ENCODE measurements at regions not wholly inside any gene's neighbourhood (a gene's known extent, or its start where the extent isn't known, plus 50 kb on each side); places are given as distances from the start of the nearest gene placed in this dataset.

GRCh38 chr6:79775222-79775621, 144.1 kb downstream of the SH3BGRL2 start:
- no peak overlapping the region for H3K27ac ChIP-seq
- TF ChIP-seq, protein P1, sequence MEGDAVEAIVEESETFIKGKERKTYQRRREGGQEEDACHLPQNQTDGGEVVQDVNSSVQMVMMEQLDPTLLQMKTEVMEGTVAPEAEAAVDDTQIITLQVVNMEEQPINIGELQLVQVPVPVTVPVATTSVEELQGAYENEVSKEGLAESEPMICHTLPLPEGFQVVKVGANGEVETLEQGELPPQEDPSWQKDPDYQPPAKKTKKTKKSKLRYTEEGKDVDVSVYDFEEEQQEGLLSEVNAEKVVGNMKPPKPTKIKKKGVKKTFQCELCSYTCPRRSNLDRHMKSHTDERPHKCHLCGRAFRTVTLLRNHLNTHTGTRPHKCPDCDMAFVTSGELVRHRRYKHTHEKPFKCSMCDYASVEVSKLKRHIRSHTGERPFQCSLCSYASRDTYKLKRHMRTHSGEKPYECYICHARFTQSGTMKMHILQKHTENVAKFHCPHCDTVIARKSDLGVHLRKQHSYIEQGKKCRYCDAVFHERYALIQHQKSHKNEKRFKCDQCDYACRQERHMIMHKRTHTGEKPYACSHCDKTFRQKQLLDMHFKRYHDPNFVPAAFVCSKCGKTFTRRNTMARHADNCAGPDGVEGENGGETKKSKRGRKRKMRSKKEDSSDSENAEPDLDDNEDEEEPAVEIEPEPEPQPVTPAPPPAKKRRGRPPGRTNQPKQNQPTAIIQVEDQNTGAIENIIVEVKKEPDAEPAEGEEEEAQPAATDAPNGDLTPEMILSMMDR (conservative IDR thresholded peaks at IDR 0.05) = no peak

- TF ChIP-seq, protein P1 (conservative IDR thresholded peaks at IDR 0.05) = no peak
- no peak overlapping the region for H3K27ac ChIP-seq
Measured at GRCh38 chr6:79764747-79765146, 133.6 kb downstream of the SH3BGRL2 start.

DNA sequence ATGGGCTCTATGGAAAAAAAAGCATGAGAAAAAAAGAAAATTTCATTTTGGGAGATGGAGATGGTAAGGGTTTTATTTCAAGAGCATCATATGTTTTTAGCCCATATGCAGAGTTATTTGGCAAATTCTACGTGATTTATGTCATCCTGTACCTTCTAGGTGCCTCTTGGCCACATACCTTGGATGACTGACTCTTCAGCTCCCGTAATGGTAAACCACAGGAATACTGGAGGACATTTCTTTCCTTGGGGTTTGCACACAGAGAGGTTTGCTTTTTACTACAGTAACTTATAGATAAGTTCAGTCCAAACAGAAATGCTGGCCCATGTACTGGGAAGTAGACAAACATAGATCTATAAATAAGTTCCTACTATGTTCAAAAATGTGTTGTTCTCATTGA, 132.2 kb downstream of the SH3BGRL2 start:
- H3K27ac ChIP-seq = no peak overlapping the region
- TF ChIP-seq, protein P1 (conservative IDR thresholded peaks at IDR 0.05) = no peak

- no peak overlapping the region for H3K27ac ChIP-seq
- TF ChIP-seq, protein P1 (conservative IDR thresholded peaks at IDR 0.05) = peak; percentile 69
Measured at GRCh38 chr6:79762370-79762769, 131.2 kb downstream of the SH3BGRL2 start.

GRCh38 chr6:79756496-79756895, 125.4 kb downstream of the SH3BGRL2 start:
- TF ChIP-seq, protein P1 (conservative IDR thresholded peaks at IDR 0.05) = no peak
- no peak overlapping the region for H3K27ac ChIP-seq

DNA sequence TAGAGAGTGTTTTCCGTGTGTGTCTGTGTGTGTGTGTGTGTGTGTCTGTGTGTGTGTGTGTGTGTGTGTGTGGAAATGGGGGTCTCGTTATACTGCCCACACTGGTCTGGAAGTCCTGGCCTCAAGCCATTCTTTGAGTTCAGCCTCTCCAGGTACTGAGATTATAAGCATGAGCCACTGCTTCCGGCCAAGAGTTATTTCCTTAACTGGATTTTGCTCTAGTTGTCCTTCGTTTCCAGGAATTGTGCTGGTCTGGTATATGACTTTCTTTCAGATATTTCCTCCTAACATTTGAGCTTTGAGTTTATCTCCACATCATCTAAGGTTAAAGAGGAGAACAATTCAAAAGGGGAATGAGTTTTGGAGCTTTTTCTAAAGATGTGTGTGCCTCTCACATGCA, 124.8 kb downstream of the SH3BGRL2 start:
- TF ChIP-seq, protein P1 (conservative IDR thresholded peaks at IDR 0.05) = no peak
- H3K27ac ChIP-seq = no peak overlapping the region
